Amygdala (tissue), 56 donors: ENCODE measurements at regions not wholly inside any gene's neighbourhood (a gene's known extent, or its start where the extent isn't known, plus 50 kb on each side); places are given as distances from the start of the nearest gene placed in this dataset.
A peak's percentile ranks its signal among the peaks of the same experiment; 100 is the strongest.
"Not testable (repeated sequence)": the region's sequence is repeated elsewhere in the genome, so short reads cannot be mapped to it uniquely, and the experiment has no call there.

Experiments
- DNase-seq, 56 donors: peaks; one replicate each; lab custom pipeline; 2025; lab: John Stamatoyannopoulos, UW

DNA sequence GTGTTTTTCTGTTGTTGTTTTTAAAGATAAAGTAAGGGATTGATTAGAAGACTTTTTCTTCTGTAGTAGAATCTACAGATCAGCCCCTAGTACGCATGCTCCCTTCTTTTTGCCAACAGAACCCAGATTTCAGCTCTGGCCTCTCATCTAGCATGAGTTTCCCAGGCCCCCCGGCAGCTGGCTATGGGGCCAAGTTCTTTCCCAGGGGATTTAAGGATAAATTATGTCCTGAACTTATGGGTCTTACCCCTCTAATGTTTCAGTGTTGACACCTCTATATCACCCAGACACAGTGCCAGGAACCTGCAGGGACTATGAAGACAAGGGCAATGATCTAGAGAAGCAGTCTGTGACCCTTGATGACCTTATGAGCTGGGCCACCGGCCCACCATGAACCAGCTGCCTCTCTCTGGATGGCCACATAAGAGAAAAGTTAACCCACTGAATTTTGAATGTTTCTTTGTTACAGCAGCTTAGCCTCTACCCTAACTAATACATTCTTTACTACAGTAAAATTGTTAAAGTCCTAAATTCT, 150.5 kb downstream of the UNC5CL start:
- DNase-seq, result no peak

DNA sequence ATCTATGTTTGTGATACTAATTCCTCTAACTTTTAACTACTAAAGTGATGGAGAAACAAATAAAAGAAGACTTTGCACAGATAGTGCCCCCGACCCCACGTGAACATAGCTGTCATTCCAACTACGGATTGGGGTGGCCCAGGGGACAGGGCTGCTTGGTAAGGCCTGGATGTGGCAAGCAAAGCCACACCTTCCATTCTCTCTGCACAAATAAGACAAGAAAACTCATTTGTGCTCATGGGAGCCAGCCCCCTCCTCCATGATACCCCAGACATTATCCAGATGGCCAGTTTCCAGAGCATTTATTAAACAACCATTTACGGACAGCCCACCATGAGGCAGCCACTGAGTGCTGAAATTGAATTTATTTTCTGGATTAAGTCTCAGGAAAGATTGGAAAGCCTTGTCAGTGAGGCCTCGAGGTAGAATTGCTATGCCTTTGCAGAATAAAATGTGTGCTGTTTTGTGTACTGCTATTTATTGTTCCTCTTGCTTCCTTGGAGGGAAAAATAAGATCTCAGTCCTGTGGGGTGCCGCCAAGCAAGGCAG, 151.2 kb downstream of the UNC5CL start:
- DNase-seq, result no peak

DNA sequence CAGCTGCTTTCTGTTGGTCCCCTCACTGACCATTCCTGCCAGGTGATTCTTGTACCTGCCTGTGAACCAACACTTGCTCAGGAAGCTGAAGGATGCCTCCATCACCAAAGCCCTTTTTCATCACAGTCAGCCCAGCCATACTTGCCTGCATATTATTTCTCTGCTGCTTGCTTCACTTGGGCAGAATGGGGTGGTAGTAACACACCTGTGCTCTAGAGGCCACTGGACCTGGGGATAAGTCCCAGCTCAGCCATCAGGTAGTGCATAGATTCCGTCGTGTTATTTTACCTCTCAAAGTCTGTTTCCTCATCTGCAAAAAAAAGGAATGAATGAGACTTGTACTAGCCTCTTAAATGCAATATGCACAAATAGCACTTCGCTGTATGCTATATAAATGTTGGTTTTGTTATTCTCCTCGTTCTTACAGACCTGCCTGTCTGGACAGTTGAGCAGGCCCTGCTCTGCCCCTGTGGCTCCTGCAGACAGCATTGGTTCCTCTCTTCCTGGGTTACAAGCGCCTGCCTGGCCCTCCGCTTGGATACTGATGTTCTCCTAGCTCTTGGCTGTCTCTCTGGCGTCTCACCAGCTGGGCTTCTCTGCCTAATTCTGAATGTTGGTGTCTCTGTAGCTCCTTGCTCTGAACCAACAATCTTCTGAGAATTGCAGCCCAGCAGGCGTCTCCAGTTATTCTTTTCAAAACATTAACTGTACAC, 151.8 kb downstream of the UNC5CL start:
- DNase-seq, result no peak

DNA sequence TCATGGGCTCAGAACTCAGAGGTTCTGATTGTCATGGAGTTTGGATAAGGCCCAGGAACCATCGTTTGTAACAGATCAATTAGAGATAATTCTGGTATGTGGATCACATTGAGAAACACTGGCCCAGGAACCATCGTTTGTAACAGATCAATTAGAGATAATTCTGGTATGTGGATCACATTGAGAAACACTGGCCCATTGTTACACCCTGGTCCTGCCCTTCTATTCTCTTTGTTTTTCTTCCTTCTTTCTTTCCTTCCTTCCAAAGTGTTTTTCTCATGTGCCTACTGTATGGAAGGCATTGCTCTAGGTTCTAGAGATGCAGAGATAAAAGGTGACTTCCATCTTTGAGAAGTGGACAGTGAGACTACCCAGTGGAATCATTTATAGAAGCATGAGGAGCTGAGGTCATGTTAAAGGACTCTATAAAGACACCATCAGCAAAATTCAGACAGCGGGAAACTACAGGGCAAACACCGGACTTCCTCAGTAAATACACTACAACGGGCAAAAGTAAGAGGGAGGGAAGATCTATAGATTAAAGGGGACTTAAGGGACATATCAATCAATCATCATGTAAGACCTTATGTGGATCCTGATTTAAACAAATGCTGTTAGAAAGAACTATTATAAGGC, 153.8 kb downstream of the UNC5CL start:
- no peak for DNase-seq

DNA sequence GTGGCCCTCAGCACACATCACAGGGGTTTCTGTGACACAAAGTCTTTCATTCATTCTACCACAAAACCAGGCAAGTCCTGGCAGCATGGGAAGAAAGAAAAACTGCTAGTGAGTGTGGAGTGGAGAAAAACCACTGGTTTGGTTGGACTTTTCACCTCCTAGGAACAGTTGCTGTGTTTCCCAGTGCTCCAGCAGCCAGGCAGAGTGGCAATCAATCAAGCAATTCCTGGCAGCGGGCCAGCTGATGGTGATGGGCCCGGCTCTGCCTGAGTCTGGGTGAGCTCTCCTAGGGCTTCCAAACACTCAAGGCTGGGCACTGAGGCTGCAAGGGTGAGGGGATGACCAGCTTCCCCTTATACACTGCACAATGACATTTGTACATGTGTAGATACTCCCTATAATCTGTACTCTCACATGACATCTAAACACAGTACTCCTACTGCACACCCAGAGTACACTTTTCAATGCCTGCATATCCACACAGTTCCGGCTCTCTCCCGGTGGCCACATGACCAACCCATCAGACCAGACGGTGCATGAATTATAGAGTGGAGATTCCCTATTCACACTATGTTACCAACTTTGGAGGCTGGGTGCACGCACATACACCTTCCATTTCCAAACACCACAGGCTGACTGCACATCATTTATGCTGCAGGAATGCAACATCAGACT, 156.6 kb downstream of the UNC5CL start:
- no peak for DNase-seq

DNA sequence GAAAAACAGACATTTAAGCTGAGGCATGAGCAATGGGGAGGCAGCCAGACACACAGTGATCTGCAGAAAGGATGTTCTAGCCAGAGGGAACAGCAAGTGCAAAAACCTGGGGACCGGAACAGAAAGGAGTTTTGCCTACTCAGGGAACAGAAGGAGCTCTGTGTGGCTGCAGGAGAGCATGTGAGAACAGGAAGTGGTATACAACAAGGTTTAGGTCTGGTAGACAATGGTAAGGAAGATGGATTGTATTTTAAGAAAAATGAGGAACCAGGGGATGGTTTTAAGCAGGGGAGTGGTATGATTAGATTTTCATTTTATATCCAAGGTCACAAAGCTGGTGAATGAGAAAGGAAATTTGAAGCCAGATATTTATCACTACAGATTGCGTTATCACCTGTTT, 157.5 kb downstream of the UNC5CL start:
- no peak for DNase-seq

DNA sequence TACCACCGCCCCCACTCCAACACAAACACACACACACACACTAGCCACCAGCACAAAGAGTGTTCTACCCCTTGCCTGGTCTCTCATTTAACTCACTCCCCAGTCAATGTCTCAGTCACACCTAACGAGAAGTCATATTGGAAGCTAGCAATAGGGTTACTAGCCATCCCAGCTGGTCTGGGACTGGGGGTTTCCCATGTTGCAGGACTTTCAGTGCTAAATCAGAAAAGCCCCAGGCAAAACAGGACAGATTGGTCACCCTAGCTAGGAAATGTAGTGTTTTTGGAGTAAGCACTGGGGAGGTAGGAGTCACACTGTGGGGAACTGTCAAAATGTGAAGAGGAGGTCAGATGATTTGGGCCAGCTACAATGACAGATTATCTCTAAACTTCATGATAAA, 158.1 kb downstream of the UNC5CL start:
- no peak for DNase-seq

DNA sequence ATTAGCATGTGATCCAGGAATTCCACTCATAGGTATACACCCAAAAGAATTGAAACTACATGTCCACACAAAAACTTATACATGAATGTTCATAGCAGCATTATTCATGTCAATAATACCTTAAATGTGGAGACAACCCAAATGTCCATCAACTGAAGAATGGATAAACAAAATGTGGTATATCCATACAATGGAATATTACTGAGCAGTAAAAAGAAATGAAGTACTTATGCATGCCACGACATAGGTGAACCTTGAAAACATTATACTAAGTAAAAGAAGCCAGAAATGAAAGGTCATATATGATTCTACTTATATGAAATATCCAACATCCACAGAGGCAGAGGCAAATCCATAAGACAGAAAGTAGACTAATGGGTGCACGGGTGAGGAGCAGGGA, 159.9 kb downstream of the UNC5CL start:
- no peak for DNase-seq

DNA sequence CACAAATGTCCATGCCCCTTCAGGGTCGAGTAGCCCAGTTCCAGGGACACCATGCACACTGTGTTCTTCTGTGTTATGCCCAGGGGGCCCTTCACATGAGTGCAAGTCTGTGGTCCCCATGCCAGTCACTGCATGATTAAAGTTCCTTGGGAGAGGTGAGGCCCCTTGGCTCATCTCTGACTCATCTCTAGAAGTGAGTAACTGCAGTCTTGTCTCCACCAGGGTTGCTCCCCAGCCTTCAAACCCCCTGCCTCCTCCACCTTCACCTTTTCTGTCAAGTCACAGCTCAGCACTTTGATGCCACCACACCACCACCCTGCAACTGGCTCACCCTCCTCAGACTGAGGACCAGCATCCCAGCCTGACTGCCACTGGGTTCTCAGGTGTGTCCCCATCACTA, 161.7 kb downstream of the UNC5CL start:
- DNase-seq, result no peak

DNA sequence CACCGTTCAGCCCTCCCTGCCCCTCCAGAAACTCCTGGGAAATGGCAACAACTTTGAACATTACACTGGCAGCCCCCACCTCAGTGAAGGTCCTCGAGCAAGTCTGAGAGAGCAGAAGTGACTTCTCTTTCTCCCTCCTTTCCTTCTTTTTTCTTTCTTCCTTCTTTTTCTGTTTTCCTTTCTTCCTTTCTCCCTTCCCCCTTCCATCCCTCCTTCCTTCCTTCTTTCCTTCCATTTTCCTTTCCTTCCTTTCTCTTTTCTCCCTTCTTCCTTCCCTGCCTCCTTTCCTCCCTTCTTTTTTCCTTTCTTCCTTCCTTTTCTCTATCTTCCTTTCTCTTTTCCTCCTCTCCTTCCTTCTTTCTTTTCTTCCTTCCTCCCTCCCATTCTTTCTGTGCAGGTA, 162.7 kb downstream of the UNC5CL start:
- no peak for DNase-seq

DNA sequence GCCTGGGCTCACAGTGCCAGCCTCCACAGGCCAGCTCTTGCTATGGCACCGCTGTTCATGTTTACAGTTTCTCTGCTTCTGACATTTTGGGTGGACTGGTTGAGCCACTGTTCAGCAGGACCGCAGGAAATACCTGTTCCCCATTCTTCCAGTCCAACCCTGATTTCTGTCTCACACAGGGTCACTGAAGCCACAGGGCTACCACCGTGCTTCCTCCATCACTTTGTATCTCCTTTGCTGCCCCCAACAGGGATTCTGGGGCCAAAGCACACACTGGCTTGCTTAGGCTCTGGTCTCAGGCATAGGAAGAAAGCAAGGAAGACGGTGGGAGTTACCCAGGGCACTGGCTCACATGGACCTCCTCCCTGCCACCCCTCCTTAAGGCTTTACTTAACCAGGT, 164.5 kb downstream of the UNC5CL start:
- no peak for DNase-seq

DNA sequence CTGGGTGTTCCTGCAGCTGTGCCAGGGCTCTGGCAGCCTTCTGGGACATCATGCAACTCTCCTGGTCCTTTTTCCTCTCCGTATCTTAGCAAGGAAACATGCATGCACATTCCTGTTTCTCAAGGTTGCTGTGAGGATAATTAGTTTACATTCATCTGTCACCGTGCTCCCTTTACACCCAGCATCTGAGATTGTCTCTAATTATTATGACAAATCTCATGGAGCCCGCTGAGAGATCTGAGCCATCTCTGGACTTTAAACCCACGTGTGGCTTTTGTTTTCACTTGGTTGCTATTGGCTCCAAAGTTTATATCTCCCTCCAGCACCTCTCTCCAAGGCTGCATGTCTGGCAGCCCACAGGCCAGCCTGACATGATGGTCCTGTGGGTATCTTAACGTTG, 167.6 kb downstream of the UNC5CL start:
- DNase-seq, result no peak

DNA sequence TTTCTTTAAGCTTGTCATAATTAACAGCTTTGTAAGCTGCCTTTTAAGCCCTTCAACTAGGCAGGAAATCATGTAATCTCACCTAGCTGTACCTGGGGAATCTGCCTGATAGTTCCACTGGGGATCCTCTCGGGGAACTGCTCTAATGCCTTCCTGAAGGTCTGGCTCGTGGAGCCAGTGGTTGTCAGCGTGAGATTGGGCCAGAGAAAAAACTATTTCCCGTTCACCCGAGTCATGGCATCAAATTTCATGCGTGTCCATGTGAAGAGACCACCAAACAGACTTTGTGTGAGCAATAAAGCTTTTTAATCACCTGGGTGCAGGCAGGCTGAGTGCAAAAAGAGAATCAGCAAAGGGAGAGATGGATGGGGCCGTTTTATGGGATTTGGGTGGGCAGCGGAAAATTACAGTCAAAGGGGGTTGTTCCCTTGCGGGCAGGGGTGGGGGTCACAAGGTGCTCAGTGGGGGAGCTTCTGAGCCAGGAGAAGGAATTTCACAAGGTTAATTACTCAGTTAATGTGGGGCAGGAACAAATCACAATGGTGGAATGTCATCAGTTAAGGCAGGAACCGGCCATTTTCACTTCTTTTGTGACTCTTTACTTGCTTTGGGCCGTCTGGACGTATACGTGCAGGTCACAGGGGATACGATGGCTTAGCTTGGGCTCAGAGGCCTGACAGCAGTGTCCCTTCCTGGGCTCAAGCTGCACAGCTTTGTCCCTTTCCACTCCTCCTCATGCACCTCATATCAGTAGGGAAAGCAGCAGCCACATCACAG, 170.7 kb downstream of the UNC5CL start:
- DNase-seq, result not testable (repeated sequence)

DNA sequence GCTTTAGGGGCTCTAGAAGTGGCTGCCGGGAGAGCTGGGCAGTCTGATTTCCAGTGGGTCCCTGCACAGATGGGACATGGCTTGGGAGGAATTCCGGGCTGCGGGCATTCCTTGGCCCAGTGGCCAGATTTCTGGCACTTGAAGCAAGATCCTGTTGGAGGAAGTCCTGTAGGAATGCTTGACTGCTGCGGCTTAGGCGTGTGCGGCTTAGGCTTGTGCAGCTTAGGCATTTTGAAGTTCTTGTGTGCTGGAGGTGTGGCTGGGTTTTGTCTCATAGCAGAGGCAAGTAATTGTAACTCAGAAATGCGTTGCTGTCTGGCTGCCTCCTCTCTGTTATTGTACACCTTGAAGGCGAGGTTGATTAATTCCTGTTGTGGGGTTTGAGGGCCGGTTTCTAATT, 171.5 kb downstream of the UNC5CL start:
- not testable (repeated sequence) for DNase-seq

DNA sequence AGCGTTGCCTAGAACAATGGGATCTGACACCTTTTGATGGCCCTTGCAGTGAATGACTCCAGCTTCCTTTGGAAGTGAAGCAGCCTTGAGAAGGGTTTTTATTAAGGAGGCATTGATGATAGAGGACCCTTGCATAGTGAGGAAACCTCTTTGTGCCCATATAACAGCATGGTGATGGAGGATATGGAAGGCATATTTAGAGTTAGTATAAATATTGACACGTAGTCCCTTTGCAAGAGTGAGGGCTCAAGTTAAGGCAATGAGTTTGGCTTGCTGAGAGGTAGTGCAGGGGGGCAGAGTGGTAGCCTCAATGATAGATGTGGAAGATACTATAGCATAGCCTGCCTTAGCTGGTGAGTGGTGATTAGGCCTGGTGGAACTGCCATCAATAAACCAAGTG, 173.8 kb downstream of the UNC5CL start:
- not testable (repeated sequence) for DNase-seq

DNA sequence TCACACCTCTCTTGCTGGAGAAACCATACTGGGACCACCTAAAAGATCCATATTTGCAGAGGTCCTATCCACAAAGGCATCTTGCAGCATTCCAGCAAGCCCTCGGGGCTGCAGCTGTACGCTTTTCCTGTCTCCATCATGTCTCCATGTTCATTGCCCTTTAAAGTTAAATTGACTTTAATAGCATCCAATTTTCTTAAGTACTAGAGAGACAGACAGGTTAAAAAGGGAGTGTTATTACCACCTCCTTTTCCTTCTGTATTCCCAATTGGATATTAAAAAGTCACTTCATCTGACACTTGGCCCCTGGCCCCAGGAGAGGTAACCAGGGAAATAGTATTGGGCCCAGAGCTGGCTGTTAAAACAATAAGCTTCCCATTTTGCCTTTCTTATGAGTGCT, 178.6 kb downstream of the UNC5CL start:
- no peak for DNase-seq

DNA sequence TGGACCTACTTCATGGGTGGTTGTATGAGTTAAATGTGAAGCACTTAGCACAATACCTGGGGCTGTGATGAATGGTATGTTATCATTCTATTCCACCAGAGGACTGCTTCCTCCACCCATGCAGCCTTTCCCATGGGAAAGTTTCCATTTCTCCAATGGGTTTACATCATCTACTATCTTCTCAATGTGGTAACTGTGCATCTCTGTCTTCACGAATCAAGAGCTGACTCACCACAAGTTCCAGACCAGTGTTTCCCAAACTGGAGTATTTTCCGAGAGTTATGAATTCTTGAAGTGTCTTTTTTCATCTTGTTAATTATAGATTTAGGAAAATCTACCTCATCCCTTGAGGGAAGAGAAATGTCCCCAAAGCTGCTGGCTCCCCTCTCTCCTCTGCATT, 182.8 kb downstream of the UNC5CL start:
- DNase-seq, result no peak

DNA sequence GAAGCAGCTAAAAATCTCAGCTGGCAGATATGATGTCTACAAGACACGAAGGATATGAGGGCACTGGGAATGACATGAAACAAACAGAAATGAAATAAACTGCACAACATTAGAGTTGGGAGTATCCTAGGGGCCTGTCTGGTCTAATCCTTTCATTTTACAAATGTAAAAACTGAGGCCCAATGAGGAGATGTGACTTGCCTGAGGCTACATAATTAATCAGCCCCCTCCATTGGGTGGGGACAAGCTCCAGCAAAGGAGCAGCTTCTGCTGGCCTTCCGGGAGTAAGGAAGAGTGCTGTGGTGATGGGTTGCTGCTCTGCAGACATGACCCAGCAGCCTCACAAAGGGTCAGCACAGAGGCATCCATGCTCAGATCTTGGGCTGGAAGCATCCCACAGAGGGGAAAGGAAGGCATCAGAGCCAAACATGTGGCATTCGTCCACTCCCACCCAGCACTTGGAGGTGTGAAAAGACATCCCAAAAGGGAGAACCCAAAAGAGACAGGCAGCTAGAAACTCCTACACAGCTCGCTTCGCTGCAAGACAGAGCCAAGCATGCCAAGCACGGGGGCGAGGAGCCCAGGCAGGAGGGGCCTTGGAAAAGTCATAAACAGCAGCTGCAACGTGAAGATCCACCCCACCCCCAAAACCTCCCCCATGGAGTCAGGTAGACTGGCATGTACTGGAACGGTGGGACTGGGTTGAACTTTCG, 183.7 kb downstream of the UNC5CL start:
- peak in 16 of 56 donors; percentile 4 to 67 (median 12) for DNase-seq

DNA sequence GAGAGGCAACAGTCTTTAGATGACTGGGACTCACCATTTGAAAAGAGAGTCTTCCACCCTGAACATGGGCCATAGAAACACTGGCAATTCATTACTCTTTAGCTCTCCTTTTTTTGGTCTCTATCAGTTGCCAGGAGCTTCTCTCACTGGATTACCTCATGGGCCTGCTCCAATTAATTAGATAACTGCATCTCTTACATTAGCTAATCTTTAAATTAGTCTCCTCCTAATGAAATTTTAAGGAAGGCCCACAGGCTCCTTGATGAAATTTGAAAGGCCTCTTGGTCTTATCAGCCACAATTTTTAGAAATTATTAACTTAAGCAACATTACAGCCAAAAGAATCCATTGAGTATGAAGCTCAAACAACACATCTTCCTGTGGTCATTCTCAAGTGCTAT, 184.4 kb downstream of the UNC5CL start:
- DNase-seq, result no peak

DNA sequence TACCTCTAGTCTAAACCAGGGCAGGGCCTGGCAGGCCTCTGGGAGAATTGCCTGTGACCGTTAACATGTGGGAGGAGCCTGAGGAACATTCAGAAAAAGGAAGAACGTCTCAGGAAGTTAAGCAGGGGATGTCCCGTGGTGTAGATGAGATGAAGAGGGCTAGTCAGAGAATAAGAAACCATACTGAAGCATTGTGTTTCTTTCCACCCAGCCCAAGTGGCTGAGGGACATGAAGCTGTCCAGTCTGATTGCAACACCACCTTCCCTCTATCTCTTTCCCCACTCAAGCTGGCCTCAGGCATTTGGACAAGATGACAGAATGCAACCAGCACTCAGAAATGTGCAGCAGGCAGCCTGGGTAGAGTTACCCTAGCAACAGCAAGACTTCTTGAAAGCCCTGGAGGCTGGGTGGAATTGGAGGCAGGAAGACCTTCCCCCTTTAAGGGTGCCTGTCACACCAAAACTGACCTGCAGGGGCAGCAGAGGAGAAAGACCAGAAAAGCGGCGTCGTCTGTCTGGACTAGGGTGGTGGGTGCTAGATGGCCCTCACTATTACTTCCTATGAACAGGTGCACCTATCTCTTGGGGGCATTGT, 186.1 kb downstream of the UNC5CL start:
- DNase-seq, result no peak
